H1 (cell line): ENCODE measurements at regions not wholly inside any gene's neighbourhood (a gene's known extent, or its start where the extent isn't known, plus 50 kb on each side); places are given as distances from the start of the nearest gene placed in this dataset.

Experiments used
- BCL11A ChIP-seq, 2 experiments: IDR thresholded peaks; one replicate each; pipeline ENCODE4 v1.6.1; 2011; ENCODE audit warnings: low read depth in 2 of 2, low read length in 2 of 2, mild to moderate bottlenecking in 2 of 2
- CHD1 ChIP-seq: IDR thresholded peaks from 2 replicates; pipeline ENCODE4 v1.6.1; 2012; ENCODE audit warnings: low read depth, low read length, improper control_type of control experiment
- CHD2 ChIP-seq: IDR thresholded peaks from 2 replicates; pipeline ENCODE4 v1.6.1; 2012; ENCODE audit warnings: low read length, improper control_type of control experiment
- CHD7 ChIP-seq: fragments of 300-600 bp; sonication (generic); IDR thresholded peaks from 2 replicates; pipeline ENCODE4 v1.7.1; 2012; ENCODE audit warnings: low read length, moderate library complexity, mild to moderate bottlenecking, inconsistent platforms; ENCODE audit not compliant: insufficient replicate concordance
- GABPA ChIP-seq: IDR thresholded peaks from 2 replicates; pipeline ENCODE4 v1.6.1; 2011; ENCODE audit warnings: mild to moderate bottlenecking, low read length, moderate library complexity, borderline replicate concordance; ENCODE audit not compliant: insufficient read depth
- NRF1 ChIP-seq: IDR thresholded peaks from 2 replicates; pipeline ENCODE4 v1.6.1; 2011; ENCODE audit warnings: mild to moderate bottlenecking, low read depth, low read length, improper control_type of control experiment
- POLR2A ChIP-seq, 2 experiments: IDR thresholded peaks; 1 replicate in 1 of 2; 2 replicates in 1 of 2; pipeline ENCODE4 v1.6.1; 2011; ENCODE audit warnings: low read depth in 2 of 2, low read length in 2 of 2, mild to moderate bottlenecking in 2 of 2; ENCODE audit errors: control extremely low read depth in 1 of 2
- POU5F1 ChIP-seq: IDR thresholded peaks from 2 replicates; pipeline ENCODE4 v1.6.1; 2011; ENCODE audit warnings: low read depth, mild to moderate bottlenecking, low read length, moderate library complexity
- RBBP5 ChIP-seq: IDR thresholded peaks from 2 replicates; pipeline ENCODE4 v1.7.1; 2012; ENCODE audit warnings: low read depth, mild to moderate bottlenecking, inconsistent platforms, low read length, moderate library complexity, borderline replicate concordance
- RXRA ChIP-seq: IDR thresholded peaks from 2 replicates; pipeline ENCODE4 v1.6.1; 2011; ENCODE audit warnings: low read depth, mild to moderate bottlenecking, low read length, moderate library complexity; ENCODE audit not compliant: insufficient read depth
- SRF ChIP-seq: IDR thresholded peaks from 2 replicates; pipeline ENCODE4 v1.6.1; 2011; ENCODE audit warnings: mild to moderate bottlenecking, low read depth, low read length, moderate library complexity
- SUZ12 ChIP-seq: fragments of 200-600 bp; sonication (generic); IDR thresholded peaks from 2 replicates; pipeline ENCODE4 v1.6.1; 2012; ENCODE audit warnings: mild to moderate bottlenecking, inconsistent platforms, low read length, moderate library complexity, mixed read lengths

DNA sequence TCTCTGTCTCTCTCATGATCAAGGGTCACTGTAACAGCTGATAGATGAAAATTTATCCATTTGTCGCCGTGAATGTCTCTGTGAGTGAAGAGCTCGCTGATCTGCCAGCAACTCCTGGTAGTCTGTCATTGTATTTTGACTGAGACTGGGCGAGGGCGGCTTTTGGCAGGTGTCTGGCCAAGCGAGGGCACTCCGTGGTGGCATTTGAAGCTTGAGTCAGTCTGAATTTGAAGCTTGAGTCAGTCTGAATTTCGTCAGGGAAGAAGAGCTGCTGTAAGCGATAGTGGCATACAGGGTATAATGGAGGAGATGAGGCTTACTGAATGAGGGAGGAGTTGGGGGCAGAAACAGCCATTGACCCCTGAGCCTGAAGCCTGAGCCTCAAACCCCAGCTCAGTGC is 56.8 kb upstream of the FAM181A start (continued):
- no peak for TF ChIP-seq CHD7
- TF ChIP-seq RBBP5, result no peak
- TF ChIP-seq SRF, result no peak
- no peak for TF ChIP-seq CHD1
- TF ChIP-seq RXRA, result no peak
- TF ChIP-seq GABPA, result no peak
- no peak for TF ChIP-seq POU5F1
- no peak for TF ChIP-seq NRF1
- TF ChIP-seq CHD2, result no peak
- no peak for TF ChIP-seq SUZ12
- TF ChIP-seq POLR2A (IDR thresholded peaks at IDR 0.05; ENCODE audit: control extremely low read depth in 1 of 2, low read depth in 2 of 2, low read length in 2 of 2), result no peak
- no peak for TF ChIP-seq BCL11A (IDR thresholded peaks at IDR 0.05; ENCODE audit: low read depth in 2 of 2, low read length in 2 of 2)
